HEK293 (cell line): ENCODE measurements at regions not wholly inside any gene's neighbourhood (a gene's known extent, or its start where the extent isn't known, plus 50 kb on each side); places are given as distances from the start of the nearest gene placed in this dataset.

ENCODE experiments used
- CTCF ChIP-seq: fragments of 450-650 bp; formaldehyde crosslinking; IDR thresholded peaks from 2 replicates; pipeline ENCODE4 v1.5.1; 2016; ENCODE audit warnings: missing biosample characterization, missing genetic modification characterization
- ZNF184 ChIP-seq: fragments of 450-650 bp; IDR thresholded peaks from 2 replicates; pipeline ENCODE4 v1.5.1; 2018; ENCODE audit warnings: missing biosample characterization, mild to moderate bottlenecking, missing genetic modification characterization
- ZXDB ChIP-seq: fragments of 450-650 bp; formaldehyde crosslinking; IDR thresholded peaks from 2 replicates; pipeline ENCODE4 v1.5.1; 2016; ENCODE audit warnings: missing biosample characterization, missing genetic modification characterization

DNA sequence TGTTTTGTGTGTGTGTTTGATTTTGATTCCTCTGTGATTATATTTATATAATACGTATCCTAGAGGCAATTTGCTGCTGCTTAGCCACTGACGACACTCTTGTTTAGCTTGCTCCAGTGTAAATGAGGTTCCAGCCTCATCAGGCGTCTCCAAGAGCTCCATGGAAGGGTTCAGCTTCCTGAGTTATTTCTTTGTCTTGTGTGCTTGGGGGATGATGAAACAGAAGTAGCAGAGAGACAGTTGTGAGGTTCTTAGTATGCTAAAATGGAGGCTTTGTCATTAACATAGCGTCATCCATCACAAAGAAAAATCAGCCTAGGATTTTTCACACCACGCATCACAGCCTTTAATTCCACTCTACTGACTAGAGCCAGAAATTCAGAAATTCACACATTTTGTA, 85.1 kb downstream of the KLF6 start:
- TF ChIP-seq ZNF184 (tag by site-specific recombination): no peak
- no peak for TF ChIP-seq ZXDB (tag by site-specific recombination)
- TF ChIP-seq CTCF (tag by site-specific recombination): no peak
